ENCODE measurements at regions not wholly inside any gene's neighbourhood (a gene's known extent, or its start where the extent isn't known, plus 50 kb on each side); places are given as distances from the start of the nearest gene placed in this dataset.

- DNase-seq, result peak; percentile 72
Measured at GRCh38 chr20:2237059-2237458, 58.7 kb upstream of the TGM3 start.

GRCh38 chr20:2238601-2239000 lies 57.2 kb upstream of the TGM3 start:
- no peak for DNase-seq

- no peak for DNase-seq
Measured at GRCh38 chr20:2240835-2241234, 55.0 kb upstream of the TGM3 start.

GRCh38 chr20:2242678-2243077 lies 53.1 kb upstream of the TGM3 start:
- DNase-seq, result no peak

- DNase-seq, result no peak
Measured at GRCh38 chr20:2244523-2244922, 51.3 kb upstream of the TGM3 start.

- no peak for DNase-seq
Measured at GRCh38 chr20:2244993-2245392, 50.8 kb upstream of the TGM3 start.

- DNase-seq, result no peak
Measured at GRCh38 chr20:2245637-2246036, 50.2 kb upstream of the TGM3 start.
